HCT116 (cell line): ENCODE measurements at regions not wholly inside any gene's neighbourhood (a gene's known extent, or its start where the extent isn't known, plus 50 kb on each side); places are given as distances from the start of the nearest gene placed in this dataset.

Experiments used
- ATAC-seq: fragments of 200-7000 bp; cut with Tn5 transposase; 2 replicates; pipeline ENCODE4 v1.9.1; 2020; ENCODE audit warnings: mild to moderate bottlenecking, moderate library complexity
- BruUV-seq: library from RNA; stranded (reverse); fragments of 400-500 nt; replicated peaks from 2 replicates; lab custom pipeline; 2021; lab: Mats Ljungman, UMichigan
- CTCF ChIA-PET: fragments of 300-600 bp; sonication (Branson Sonifier 250); formaldehyde crosslinking; loops from one replicate; lab custom pipeline; 2021; ENCODE audit warnings: antibody characterized with exemption; lab: Charles Lee
- POLR2A ChIA-PET: fragments of 300-600, 350-600 bp; sonication (Branson Sonifier 250); formaldehyde crosslinking; loops from one replicate; lab custom pipeline; 2021; ENCODE audit warnings: antibody characterized with exemption; lab: Charles Lee
- RAD21 ChIA-PET, 2 experiments: fragments of 300-600 bp; sonication (Branson Sonifier 250); formaldehyde crosslinking; loops; one replicate each; lab custom pipeline; 2023; ENCODE audit warnings: low total read pairs in 2 of 2; ENCODE audit not compliant: uncharacterized antibody in 2 of 2, unreplicated experiment in 2 of 2, low non-redundant PET in 1 of 2; lab: Charles Lee
- DNase-seq: peaks from one replicate; pipeline ENCODE4 v3.0.0-alpha.2; 2010; ENCODE audit warnings: low read depth, low spot score
- H2AFZ ChIP-seq: fragments of 200-600 bp; shearing (Covaris generic), sonication (generic); 2 replicates; pipeline ENCODE4 v1.6.1; 2017; ENCODE audit warnings: low read depth, mixed run types, mixed read lengths, antibody characterized with exemption, low read length; ENCODE audit not compliant: poor library complexity, severe bottlenecking
- H3K27ac ChIP-seq: 2 replicates; pipeline ENCODE4 v1.5.1; 2012; ENCODE audit warnings: low read depth, low read length
- H3K27me3 ChIP-seq: fragments of 200-600 bp; sonication (generic); 2 replicates; pipeline ENCODE4 v1.6.1; 2016; ENCODE audit warnings: mixed run types, low read length, mixed read lengths; ENCODE audit not compliant: insufficient read depth
- H3K36me3 ChIP-seq, 2 experiments: fragments of 200-500 bp in 1 of 2; fragments of 200-600 bp in 1 of 2; sonication (Bioruptor generic) in 1 of 2; sonication (generic) in 1 of 2; 2 replicates each; pipeline versions ENCODE4 v1.5.1 to v1.6.1; 2014 to 2016; ENCODE audit warnings: low read length in 2 of 2, inconsistent platforms in 1 of 2, mixed read lengths in 1 of 2, mixed run types in 1 of 2; ENCODE audit not compliant: insufficient read depth in 2 of 2, control insufficient read depth in 1 of 2
- H3K4me1 ChIP-seq, 2 experiments: fragments of 200-600 bp in 1 of 2; sonication (generic) in 1 of 2; 2 replicates each; pipeline versions ENCODE4 v1.5.1 to v1.6.1; 2012 to 2017; ENCODE audit warnings: low read length in 2 of 2, inconsistent platforms in 1 of 2, mild to moderate bottlenecking in 1 of 2, mixed read lengths in 1 of 2, mixed run types in 1 of 2, moderate library complexity in 1 of 2; ENCODE audit not compliant: insufficient read depth in 2 of 2, control insufficient read depth in 1 of 2
- H3K4me2 ChIP-seq: fragments of 200-600 bp; sonication (generic); 2 replicates; pipeline ENCODE4 v1.6.1; 2017; ENCODE audit warnings: mixed run types, low read length, mixed read lengths
- H3K4me3 ChIP-seq, 2 experiments: fragments of 200-600 bp in 1 of 2; sonication (generic) in 1 of 2; replicated peaks in 1 of 2; 2 replicates each; pipeline ENCODE4 v1.5.1; 2011 to 2016; ENCODE audit warnings: low read length in 2 of 2, control low read depth in 1 of 2, low read depth in 1 of 2, mild to moderate bottlenecking in 1 of 2, mixed read lengths in 1 of 2, mixed run types in 1 of 2
- H3K79me2 ChIP-seq: fragments of 200-600 bp; sonication (generic); 2 replicates; pipeline ENCODE4 v1.6.1; 2017; ENCODE audit warnings: mild to moderate bottlenecking, mixed run types, low read length, moderate library complexity, mixed read lengths; ENCODE audit not compliant: insufficient read depth
- H3K9ac ChIP-seq: fragments of 200-600 bp; sonication (generic); 2 replicates; pipeline ENCODE4 v1.6.1; 2016; ENCODE audit warnings: low read length, mixed read lengths
- H3K9me2 ChIP-seq: fragments of 200-600 bp; sonication (generic), shearing (Covaris generic); 2 replicates; pipeline ENCODE4 v1.6.1; 2017; ENCODE audit warnings: mixed run types, mild to moderate bottlenecking, moderate library complexity; ENCODE audit not compliant: insufficient read depth
- H3K9me3 ChIP-seq, 2 experiments: fragments of 200-500 bp in 1 of 2; fragments of 200-600 bp in 1 of 2; sonication (Bioruptor generic) in 1 of 2; sonication (generic) in 1 of 2; 2 replicates each; pipeline ENCODE4 v1.6.1; 2014 to 2017; ENCODE audit warnings: low read length in 2 of 2, mixed read lengths in 2 of 2, inconsistent platforms in 1 of 2, low read depth in 1 of 2, mild to moderate bottlenecking in 1 of 2, mixed run types in 1 of 2, moderate library complexity in 1 of 2; ENCODE audit not compliant: control insufficient read depth in 1 of 2, insufficient read depth in 1 of 2
- H4K20me1 ChIP-seq: fragments of 200-600 bp; sonication (generic), shearing (Covaris generic); 2 replicates; pipeline ENCODE4 v1.6.1; 2017; ENCODE audit warnings: mixed run types, mild to moderate bottlenecking, moderate library complexity; ENCODE audit not compliant: insufficient read depth
- ATF3 ChIP-seq: IDR thresholded peaks from 2 replicates; pipeline ENCODE4 v1.6.1; 2012
- CBX3 ChIP-seq: IDR thresholded peaks from 2 replicates; pipeline ENCODE4 v1.6.1; 2012; ENCODE audit warnings: low read depth
- CEBPB ChIP-seq: IDR thresholded peaks from 2 replicates; pipeline ENCODE4 v1.6.1; 2012; ENCODE audit warnings: low read depth
- EZH2 ChIP-seq: fragments of 200-600 bp; sonication (generic); IDR thresholded peaks from 2 replicates; pipeline ENCODE4 v1.6.1; 2017; ENCODE audit warnings: antibody characterized with exemption, mixed run types
- FOSL1 ChIP-seq: IDR thresholded peaks from 2 replicates; pipeline ENCODE4 v1.6.1; 2012; ENCODE audit warnings: low read depth
- JUND ChIP-seq: IDR thresholded peaks from 2 replicates; pipeline ENCODE4 v1.6.1; 2012
- MAX ChIP-seq: IDR thresholded peaks from 2 replicates; pipeline ENCODE4 v1.6.1; 2012
- POLR2AphosphoS5 ChIP-seq: IDR thresholded peaks from 2 replicates; pipeline ENCODE4 v1.6.1; 2011; ENCODE audit warnings: mild to moderate bottlenecking, low read depth, low read length, moderate library complexity
- REST ChIP-seq: IDR thresholded peaks from 2 replicates; pipeline ENCODE4 v1.6.1; 2012; ENCODE audit warnings: low read depth
- SIN3A ChIP-seq: IDR thresholded peaks from 2 replicates; pipeline ENCODE4 v1.6.1; 2012; ENCODE audit warnings: low read depth
- SP1 ChIP-seq: IDR thresholded peaks from 2 replicates; pipeline ENCODE4 v1.6.1; 2012; ENCODE audit warnings: low read depth
- SRF ChIP-seq: IDR thresholded peaks from 2 replicates; pipeline ENCODE4 v1.6.1; 2012; ENCODE audit warnings: low read depth
- YY1 ChIP-seq: IDR thresholded peaks from 2 replicates; pipeline ENCODE4 v1.6.1; 2011; ENCODE audit warnings: low read length, low read depth, moderate library complexity, mild to moderate bottlenecking; ENCODE audit not compliant: insufficient replicate concordance; ENCODE audit errors: extremely low read depth
- intact Hi-C: fragments of 100-400 bp; cut with micrococcal nuclease; formaldehyde crosslinking; loops from 2 replicates; pipeline ENCODE4 v1.10.0; 2022

GRCh38 chr2:18993756-18994338 is 364.6 kb downstream of the OSR1 start:
- DNase-seq: no peak
- Histone ChIP-seq H3K4me1 (peaks cover 0 to 8% of the 10 kb centered on the region in 2 experiments; a peak in 2 of 4 replicates), H3K27ac (no peak overlapping the region), H3K27me3 (0 out of 2 replicates have a peak, but pooled peaks cover 3% of the 10 kb centered on the region), H3K36me3 (no peaks in the 10 kb centered on the region), H3K9me3 (no peaks in the 10 kb centered on the region), H3K4me2 (no peak overlapping the region), H3K79me2 (no peaks in the 10 kb centered on the region), H4K20me1 (no peaks in the 10 kb centered on the region), H3K9ac (no peak overlapping the region), H3K4me3 (no peak overlapping the region), H3K9me2 (no peaks in the 10 kb centered on the region), H2AFZ (no peak overlapping the region)
- CTCF ChIA-PET: no interaction called here
- no TSS peak for BruUV-seq
- intact Hi-C loops: no loop called here
- no peak for ATAC-seq
- POLR2A ChIA-PET: no interaction called here
- RAD21 ChIA-PET: no interaction called here
- TF ChIP-seq CBX3: no peak
- TF ChIP-seq EZH2: no peak

- CTCF ChIA-PET: no interaction called here
- no peak for DNase-seq
- peaks cover 0 to 16% of the 10 kb centered on the region in 2 experiments; a peak in 2 of 4 replicates for H3K4me1 ChIP-seq
- no peak overlapping the region for H2AFZ ChIP-seq
- no TSS peak for BruUV-seq
- H3K9me3 ChIP-seq: no peaks in the 10 kb centered on the region
- H3K79me2 ChIP-seq: no peaks in the 10 kb centered on the region
- H3K4me3 ChIP-seq: no peak overlapping the region
- no peaks in the 10 kb centered on the region for H3K27me3 ChIP-seq
- no peak for ATAC-seq
- POLR2A ChIA-PET: no interaction called here
- intact Hi-C loops: no loop called here
- no peaks in the 10 kb centered on the region for H4K20me1 ChIP-seq
- RAD21 ChIA-PET: no interaction called here
- no peak overlapping the region for H3K9ac ChIP-seq
- no peak overlapping the region for H3K4me2 ChIP-seq
- H3K27ac ChIP-seq: no peak overlapping the region
- no peaks in the 10 kb centered on the region for H3K36me3 ChIP-seq
- H3K9me2 ChIP-seq: no peaks in the 10 kb centered on the region
- TF ChIP-seq REST (no peak), SP1 (0 out of 2 replicates have a peak, but pooled peaks have one; percentile 8), SRF (no peak), POLR2AphosphoS5 (no peak), CEBPB (0 out of 2 replicates have a peak, but pooled peaks have one; percentile 36), JUND (no peak), YY1 (no peak), EZH2 (no peak), FOSL1 (no peak), ATF3 (no peak), MAX (no peak), CBX3 (no peak), SIN3A (no peak)
Measured at GRCh38 chr2:18991177-18992168, 366.9 kb downstream of the OSR1 start.
